ENCODE measurements at regions not wholly inside any gene's neighbourhood (a gene's known extent, or its start where the extent isn't known, plus 50 kb on each side); places are given as distances from the start of the nearest gene placed in this dataset.

DNA sequence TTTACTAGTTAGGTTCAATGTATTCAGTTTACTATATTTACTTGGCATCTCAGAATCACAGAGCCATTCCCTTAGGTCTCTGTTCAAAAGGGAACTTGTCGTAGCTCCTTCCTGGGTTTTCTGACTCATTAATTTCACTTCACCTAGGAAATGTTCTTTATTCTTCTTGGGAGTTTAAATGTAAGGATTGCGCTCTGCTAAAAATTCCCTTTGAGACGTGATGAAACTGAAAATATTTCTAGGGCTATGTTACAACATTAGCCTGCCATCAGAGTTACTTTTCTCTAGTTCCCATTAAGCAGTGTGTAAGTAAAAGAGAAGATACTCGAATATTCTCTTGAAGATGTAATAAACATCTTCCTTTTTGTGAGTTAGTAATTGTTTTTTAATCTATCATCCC lies 209.5 kb downstream of the CASP12 start (continued):
- TF ChIP-seq TEAD4 (CRISPR knock-in tag; IDR thresholded peaks at IDR 0.05) = no peak
- TF ChIP-seq, protein P1, sequence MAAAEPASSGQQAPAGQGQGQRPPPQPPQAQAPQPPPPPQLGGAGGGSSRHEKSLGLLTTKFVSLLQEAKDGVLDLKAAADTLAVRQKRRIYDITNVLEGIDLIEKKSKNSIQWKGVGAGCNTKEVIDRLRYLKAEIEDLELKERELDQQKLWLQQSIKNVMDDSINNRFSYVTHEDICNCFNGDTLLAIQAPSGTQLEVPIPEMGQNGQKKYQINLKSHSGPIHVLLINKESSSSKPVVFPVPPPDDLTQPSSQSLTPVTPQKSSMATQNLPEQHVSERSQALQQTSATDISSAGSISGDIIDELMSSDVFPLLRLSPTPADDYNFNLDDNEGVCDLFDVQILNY (CRISPR knock-in tag; IDR thresholded peaks at IDR 0.05) = no peak
- TF ChIP-seq, protein P2, sequence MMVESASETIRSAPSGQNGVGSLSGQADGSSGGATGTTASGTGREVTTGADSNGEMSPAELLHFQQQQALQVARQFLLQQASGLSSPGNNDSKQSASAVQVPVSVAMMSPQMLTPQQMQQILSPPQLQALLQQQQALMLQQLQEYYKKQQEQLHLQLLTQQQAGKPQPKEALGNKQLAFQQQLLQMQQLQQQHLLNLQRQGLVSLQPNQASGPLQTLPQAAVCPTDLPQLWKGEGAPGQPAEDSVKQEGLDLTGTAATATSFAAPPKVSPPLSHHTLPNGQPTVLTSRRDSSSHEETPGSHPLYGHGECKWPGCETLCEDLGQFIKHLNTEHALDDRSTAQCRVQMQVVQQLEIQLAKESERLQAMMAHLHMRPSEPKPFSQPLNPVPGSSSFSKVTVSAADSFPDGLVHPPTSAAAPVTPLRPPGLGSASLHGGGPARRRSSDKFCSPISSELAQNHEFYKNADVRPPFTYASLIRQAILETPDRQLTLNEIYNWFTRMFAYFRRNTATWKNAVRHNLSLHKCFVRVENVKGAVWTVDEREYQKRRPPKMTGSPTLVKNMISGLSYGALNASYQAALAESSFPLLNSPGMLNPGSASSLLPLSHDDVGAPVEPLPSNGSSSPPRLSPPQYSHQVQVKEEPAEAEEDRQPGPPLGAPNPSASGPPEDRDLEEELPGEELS (CRISPR knock-in tag; IDR thresholded peaks at IDR 0.05) = no peak
- TF ChIP-seq ESRRA (CRISPR knock-in tag; IDR thresholded peaks at IDR 0.05; ENCODE audit: borderline replicate concordance) = no peak
- TF ChIP-seq, protein P3, sequence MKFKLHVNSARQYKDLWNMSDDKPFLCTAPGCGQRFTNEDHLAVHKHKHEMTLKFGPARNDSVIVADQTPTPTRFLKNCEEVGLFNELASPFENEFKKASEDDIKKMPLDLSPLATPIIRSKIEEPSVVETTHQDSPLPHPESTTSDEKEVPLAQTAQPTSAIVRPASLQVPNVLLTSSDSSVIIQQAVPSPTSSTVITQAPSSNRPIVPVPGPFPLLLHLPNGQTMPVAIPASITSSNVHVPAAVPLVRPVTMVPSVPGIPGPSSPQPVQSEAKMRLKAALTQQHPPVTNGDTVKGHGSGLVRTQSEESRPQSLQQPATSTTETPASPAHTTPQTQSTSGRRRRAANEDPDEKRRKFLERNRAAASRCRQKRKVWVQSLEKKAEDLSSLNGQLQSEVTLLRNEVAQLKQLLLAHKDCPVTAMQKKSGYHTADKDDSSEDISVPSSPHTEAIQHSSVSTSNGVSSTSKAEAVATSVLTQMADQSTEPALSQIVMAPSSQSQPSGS (CRISPR knock-in tag; IDR thresholded peaks at IDR 0.05; ENCODE audit: borderline replicate concordance, low read depth) = no peak
- no peak for TF ChIP-seq ZNF317 (CRISPR knock-in tag; IDR thresholded peaks at IDR 0.05; ENCODE audit: borderline replicate concordance, low read depth)
- no peak for TF ChIP-seq TCF7 (CRISPR knock-in tag; IDR thresholded peaks at IDR 0.05; ENCODE audit: low read depth)
- TF ChIP-seq, protein P4, sequence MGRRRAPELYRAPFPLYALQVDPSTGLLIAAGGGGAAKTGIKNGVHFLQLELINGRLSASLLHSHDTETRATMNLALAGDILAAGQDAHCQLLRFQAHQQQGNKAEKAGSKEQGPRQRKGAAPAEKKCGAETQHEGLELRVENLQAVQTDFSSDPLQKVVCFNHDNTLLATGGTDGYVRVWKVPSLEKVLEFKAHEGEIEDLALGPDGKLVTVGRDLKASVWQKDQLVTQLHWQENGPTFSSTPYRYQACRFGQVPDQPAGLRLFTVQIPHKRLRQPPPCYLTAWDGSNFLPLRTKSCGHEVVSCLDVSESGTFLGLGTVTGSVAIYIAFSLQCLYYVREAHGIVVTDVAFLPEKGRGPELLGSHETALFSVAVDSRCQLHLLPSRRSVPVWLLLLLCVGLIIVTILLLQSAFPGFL (CRISPR knock-in tag; IDR thresholded peaks at IDR 0.05; ENCODE audit: borderline replicate concordance) = no peak
- no peak for TF ChIP-seq GABPB1 (CRISPR knock-in tag; IDR thresholded peaks at IDR 0.05)
- no peak for TF ChIP-seq ZNF671 (CRISPR knock-in tag; IDR thresholded peaks at IDR 0.05)
- no peak for TF ChIP-seq GRHL2 (CRISPR knock-in tag; IDR thresholded peaks at IDR 0.05; ENCODE audit: insufficient replicate concordance, severe bottlenecking)

DNA sequence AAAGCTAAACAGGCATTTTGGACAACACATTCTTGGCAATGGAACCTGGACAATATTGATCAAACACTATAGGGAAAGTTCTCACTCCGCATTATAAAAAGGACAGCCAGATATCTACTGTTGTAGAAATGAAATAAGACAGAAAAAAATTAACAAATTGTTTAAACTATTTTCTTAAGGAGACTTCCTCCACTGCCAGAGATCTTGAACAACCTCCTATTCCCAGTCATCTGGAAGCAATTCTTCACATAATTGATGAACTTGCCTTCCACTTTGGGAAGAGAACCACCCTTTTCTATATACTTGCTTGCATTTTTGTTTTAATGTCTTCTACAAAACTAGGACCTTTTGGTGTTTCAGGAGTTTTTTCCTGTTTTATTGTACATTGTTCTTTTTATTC lies 216.1 kb downstream of the CASP12 start:
- POLR2A ChIA-PET = no interaction called here

DNA sequence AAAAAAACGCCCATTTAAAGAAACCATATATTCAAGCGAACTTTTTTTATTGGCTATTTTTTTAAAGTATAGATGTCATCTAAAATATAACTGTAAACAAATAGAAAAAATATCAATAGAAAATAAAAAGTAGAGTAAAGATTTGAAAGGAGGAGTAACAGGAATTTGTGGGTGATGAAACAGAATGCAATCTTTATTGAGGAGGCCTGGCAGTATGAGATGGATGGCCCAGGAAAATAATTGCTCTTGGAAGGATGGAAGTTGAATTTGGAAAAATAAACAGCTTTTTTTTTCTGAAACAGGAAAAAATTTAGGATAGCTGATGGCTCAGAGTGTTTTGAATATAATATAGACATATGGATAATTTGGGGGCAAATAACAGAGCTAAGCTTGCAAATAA lies 219.0 kb downstream of the CASP12 start:
- POLR2A ChIA-PET = no interaction called here
- no peak for ATAC-seq
- H3K27me3 Mint-ChIP-seq (ENCODE audit: low read depth) = no peaks in the 10 kb centered on the region
- H3K27ac Mint-ChIP-seq = no peak overlapping the region
- H3K4me3 Mint-ChIP-seq = no peak overlapping the region
- DNase-seq (ENCODE audit: low spot score) = no peak
- peaks cover 20% of the 10 kb centered on the region for H3K9me3 Mint-ChIP-seq
- peaks cover 29% of the 10 kb centered on the region for H3K4me1 Mint-ChIP-seq
- CTCF ChIA-PET = interaction anchor here (1.2 kb wide), 1 partner anchor 70 kb away, joined by 4 read pairs; no protein-coding TSS in a partner anchor
- peaks cover 20% of the 10 kb centered on the region for H3K36me3 Mint-ChIP-seq
- no peak for TF ChIP-seq SOX15 (CRISPR knock-in tag; IDR thresholded peaks at IDR 0.05)
- TF ChIP-seq, protein P5, sequence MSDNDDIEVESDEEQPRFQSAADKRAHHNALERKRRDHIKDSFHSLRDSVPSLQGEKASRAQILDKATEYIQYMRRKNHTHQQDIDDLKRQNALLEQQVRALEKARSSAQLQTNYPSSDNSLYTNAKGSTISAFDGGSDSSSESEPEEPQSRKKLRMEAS (CRISPR knock-in tag; IDR thresholded peaks at IDR 0.05) = no peak
- TF ChIP-seq JAZF1 (CRISPR knock-in tag; IDR thresholded peaks at IDR 0.05) = no peak
- no peak for TF ChIP-seq NFYB (CRISPR knock-in tag; conservative IDR thresholded peaks at IDR 0.05; ENCODE audit: low read depth)
- TF ChIP-seq, protein P6, sequence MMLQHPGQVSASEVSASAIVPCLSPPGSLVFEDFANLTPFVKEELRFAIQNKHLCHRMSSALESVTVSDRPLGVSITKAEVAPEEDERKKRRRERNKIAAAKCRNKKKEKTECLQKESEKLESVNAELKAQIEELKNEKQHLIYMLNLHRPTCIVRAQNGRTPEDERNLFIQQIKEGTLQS (CRISPR knock-in tag; conservative IDR thresholded peaks at IDR 0.05) = no peak
- TF ChIP-seq, protein P7, sequence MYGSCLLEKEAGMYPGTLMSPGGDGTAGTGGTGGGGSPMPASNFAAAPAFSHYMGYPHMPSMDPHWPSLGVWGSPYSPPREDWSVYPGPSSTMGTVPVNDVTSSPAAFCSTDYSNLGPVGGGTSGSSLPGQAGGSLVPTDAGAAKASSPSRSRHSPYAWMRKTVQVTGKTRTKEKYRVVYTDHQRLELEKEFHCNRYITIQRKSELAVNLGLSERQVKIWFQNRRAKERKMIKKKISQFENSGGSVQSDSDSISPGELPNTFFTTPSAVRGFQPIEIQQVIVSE (CRISPR knock-in tag; IDR thresholded peaks at IDR 0.05; ENCODE audit: borderline replicate concordance) = no peak
- TF ChIP-seq, protein P4 (CRISPR knock-in tag; IDR thresholded peaks at IDR 0.05; ENCODE audit: borderline replicate concordance) = no peak
- TF ChIP-seq, protein P8, sequence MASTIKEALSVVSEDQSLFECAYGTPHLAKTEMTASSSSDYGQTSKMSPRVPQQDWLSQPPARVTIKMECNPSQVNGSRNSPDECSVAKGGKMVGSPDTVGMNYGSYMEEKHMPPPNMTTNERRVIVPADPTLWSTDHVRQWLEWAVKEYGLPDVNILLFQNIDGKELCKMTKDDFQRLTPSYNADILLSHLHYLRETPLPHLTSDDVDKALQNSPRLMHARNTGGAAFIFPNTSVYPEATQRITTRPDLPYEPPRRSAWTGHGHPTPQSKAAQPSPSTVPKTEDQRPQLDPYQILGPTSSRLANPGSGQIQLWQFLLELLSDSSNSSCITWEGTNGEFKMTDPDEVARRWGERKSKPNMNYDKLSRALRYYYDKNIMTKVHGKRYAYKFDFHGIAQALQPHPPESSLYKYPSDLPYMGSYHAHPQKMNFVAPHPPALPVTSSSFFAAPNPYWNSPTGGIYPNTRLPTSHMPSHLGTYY (CRISPR knock-in tag; IDR thresholded peaks at IDR 0.05) = no peak
- TF ChIP-seq TCF7 (CRISPR knock-in tag; IDR thresholded peaks at IDR 0.05; ENCODE audit: low read depth) = no peak
- no peak for TF ChIP-seq ZNF671 (CRISPR knock-in tag; IDR thresholded peaks at IDR 0.05)
- TF ChIP-seq GRHL2 (CRISPR knock-in tag; IDR thresholded peaks at IDR 0.05; ENCODE audit: insufficient replicate concordance, severe bottlenecking) = no peak

More for the DNA sequence above, 216.1 kb downstream of the CASP12 start:
- Mint-ChIP-seq H3K27ac (no peak overlapping the region), H3K9me3 (peaks cover 5% of the 10 kb centered on the region), H3K4me1 (peaks cover 51% of the 10 kb centered on the region), H3K4me3 (no peak overlapping the region), H3K27me3 (ENCODE audit: low read depth) (no peaks in the 10 kb centered on the region), H3K36me3 (peaks cover 8% of the 10 kb centered on the region)
- CTCF ChIA-PET = no interaction called here
- ATAC-seq = no peak
- TF ChIP-seq KAT7 (CRISPR knock-in tag; IDR thresholded peaks at IDR 0.05; ENCODE audit: borderline replicate concordance) (no peak), HMGA2 (CRISPR knock-in tag; IDR thresholded peaks at IDR 0.05) (no peak), JUN (CRISPR knock-in tag; IDR thresholded peaks at IDR 0.05) (no peak), SMAD3 (CRISPR knock-in tag; IDR thresholded peaks at IDR 0.05; ENCODE audit: borderline replicate concordance) (no peak), ELF4 (CRISPR knock-in tag; IDR thresholded peaks at IDR 0.05; ENCODE audit: low read depth) (no peak), ZNF232 (CRISPR knock-in tag; IDR thresholded peaks at IDR 0.05) (no peak), RORB (CRISPR knock-in tag; IDR thresholded peaks at IDR 0.05) (no peak), FOXK1 (CRISPR knock-in tag; IDR thresholded peaks at IDR 0.05) (no peak), CBFB (CRISPR knock-in tag; IDR thresholded peaks at IDR 0.05; ENCODE audit: low read depth) (no peak), TEAD4 (CRISPR knock-in tag; IDR thresholded peaks at IDR 0.05) (no peak)
- no peak for DNase-seq (ENCODE audit: low spot score)
